HG02870 (cell line): ENCODE measurements at regions not wholly inside any gene's neighbourhood (a gene's known extent, or its start where the extent isn't known, plus 50 kb on each side); places are given as distances from the start of the nearest gene placed in this dataset.

Experiments
- ATAC-seq: cut with Tn5 transposase; IDR thresholded peaks from one replicate; pipeline ENCODE4 v1.9.1; 2021; ENCODE audit warnings: mild to moderate bottlenecking, moderate library complexity; ENCODE audit not compliant: unreplicated experiment

DNA sequence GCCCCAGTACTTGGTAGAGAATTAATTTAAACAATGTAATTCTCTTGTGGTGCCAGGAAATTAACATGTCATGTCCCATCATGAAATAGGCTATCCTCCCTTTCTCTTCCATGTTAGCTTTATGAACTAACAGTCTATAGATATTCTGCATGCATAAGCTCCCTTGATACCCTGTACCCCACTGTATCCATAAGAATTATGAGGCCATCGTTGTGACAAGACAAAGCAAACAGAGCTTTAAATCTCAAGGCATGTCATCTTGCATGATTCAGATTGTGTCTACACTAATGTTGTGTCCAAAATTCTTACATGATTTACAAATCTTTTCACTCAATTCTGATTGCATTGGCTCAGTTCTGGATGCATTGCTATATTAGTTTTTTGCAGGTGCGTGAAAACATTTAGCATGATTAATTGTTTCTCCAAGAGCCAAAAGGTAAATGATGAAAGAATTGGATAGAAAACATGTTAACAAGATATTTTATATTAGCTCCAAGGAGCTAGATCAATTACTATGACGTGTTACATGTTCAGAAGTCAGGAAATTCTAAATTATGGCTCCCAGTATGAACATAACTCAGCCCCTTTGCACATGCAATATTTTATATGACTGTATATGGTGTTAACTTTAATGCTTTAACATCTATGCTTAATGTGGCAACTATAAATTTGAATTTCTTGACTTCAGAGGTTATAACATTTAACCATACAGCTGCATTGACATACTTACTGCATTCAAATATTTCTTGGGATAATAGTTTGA lies 620.3 kb downstream of the SLC4A3 start:
- ATAC-seq: no peak

DNA sequence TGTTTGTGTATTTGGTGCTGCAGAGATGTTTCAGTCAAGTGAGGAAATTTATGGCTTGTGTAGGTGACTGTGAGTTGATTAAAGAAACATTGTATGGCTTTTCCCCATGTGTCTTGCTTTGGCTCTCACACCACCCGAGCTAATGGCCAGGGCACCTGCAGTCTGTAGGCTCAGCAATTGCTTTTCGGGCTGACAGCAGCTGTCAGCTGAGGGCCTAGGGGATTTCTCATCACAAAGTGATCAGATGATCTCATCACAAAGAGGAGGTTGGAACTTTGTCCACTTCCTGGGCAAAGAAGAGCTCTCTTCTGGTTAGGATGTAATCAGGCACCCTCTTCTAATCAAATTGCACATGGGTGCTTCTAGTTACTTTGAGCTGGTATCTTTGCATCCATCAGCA lies 632.2 kb downstream of the SLC4A3 start:
- ATAC-seq: no peak

GRCh38 chr2:220263300-220263699 lies 635.9 kb downstream of the SLC4A3 start:
- ATAC-seq: no peak

- ATAC-seq: no peak
Measured at GRCh38 chr2:220269367-220269766, 641.9 kb downstream of the SLC4A3 start.

- no peak for ATAC-seq
Measured at GRCh38 chr2:220270481-220271070, 643.1 kb downstream of the SLC4A3 start.

GRCh38 chr2:220272656-220273055 lies 645.2 kb downstream of the SLC4A3 start:
- no peak for ATAC-seq

DNA sequence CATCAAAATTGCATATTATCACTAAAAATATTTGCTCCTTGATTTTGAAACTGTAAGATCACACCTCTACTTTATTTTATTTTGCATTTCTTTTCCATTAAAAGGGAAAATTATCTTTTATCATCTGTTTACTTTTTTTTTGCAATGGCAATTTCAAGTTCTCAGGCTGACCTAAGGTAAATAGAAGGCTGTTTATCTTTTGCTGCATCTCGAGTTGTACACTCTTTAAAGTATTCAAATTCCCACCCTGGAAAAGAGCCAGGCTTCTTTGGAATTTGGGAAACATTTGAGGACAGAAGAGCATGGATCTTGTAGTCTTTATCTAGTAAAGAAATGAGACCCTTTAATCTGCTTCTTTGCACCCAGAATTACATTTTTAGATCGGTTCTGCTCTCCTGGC lies 645.7 kb downstream of the SLC4A3 start:
- ATAC-seq: no peak

DNA sequence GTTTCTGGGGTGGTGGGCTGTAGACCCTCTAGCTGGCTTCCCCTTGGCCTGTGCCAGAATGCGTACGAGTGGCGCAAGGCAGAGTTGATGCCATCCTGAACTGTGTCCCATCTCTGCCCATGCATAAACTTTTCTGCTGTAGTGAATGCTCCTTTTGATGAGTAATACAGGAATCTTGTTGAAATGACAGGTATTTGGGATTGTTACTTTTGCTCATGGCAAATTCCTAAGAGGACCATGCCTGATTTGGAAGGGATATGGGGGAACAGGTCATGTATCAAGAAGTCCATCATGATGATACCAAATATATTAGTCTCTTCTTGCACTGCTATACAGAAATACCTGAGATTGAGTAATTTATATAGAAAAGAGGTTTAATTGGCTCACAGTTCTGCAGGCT lies 648.0 kb downstream of the SLC4A3 start:
- no peak for ATAC-seq

DNA sequence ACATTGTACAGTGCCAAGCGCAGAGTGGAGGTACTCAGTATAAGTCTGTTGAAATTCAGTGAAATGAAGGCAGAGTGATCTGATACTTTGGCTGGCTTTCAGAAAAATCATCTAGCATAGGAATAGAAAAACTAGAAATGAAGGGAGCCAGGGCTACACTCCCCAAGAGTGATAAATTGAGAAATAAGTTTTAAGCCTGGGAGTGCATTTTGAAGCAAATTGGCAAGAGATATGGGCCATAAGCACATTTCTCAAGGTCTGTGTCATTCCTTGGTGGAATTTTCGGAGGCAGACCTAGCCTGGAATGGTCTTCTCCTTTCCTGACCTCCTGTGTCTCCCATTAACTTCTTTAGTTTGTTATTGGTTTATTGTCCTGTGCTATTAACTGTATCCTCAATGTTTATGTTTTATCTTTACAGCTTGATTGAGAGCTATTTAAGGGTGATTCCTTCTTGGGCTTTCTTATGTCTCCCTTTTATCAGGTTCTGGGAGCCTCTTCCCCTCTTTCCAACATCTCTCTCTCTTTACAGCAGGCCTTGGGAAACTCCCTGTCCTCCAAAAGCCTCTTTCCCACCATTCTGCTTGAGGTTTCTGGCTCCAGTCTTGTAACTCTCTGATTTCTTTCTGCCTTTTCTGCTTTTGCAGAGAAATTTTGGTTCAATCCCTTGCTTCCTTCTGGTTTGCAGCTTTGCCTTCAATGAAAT lies 649.5 kb downstream of the SLC4A3 start:
- no peak for ATAC-seq

DNA sequence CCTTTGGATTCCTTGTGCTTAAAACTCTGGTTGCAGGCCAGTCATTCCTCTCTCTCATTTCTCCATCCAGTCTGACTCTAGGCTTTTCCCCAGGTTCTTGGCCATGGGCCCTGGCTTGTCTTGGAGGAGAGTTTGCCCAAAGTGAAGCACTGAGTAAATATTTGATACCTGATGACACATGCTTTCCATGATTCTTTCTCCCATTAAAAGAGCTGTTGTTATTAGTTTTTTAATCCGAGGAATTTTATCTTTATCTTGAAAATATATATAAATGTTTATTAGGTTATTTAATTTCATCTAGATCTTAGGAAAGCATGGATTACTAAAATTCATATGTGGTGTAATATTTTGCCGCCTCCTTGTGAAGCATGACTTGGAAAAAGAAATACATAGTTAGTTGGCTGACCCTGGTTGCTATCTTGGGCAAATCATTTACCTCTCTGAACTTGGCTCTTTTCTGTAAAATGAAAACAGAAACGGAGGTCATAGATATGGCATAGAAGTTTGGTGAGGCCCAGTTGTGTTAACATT lies 650.1 kb downstream of the SLC4A3 start:
- ATAC-seq: no peak

- ATAC-seq: no peak
Measured at GRCh38 chr2:220278022-220278421, 650.6 kb downstream of the SLC4A3 start.

DNA sequence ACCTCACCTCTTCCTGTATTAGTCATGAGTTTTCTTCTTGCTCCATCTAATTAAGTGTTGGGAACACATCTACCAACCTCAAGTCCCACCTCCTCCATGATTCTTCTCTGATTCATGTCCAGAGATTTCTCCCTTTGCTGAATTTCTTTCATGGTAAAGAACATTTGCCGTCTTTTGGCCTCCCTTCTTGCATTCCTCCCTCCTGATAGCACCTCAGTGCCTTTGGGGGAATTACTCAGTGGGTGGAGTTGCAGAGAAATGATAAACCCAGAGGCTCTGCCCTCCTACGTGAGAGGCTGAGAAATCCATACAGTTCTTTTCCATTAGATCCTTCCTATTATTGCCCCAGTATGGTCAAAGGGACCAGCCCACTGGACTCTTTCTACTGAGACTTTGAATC lies 651.9 kb downstream of the SLC4A3 start:
- no peak for ATAC-seq

GRCh38 chr2:220279840-220280239 lies 652.4 kb downstream of the SLC4A3 start:
- ATAC-seq: no peak

- no peak for ATAC-seq
Measured at GRCh38 chr2:220280736-220281135, 653.3 kb downstream of the SLC4A3 start.

DNA sequence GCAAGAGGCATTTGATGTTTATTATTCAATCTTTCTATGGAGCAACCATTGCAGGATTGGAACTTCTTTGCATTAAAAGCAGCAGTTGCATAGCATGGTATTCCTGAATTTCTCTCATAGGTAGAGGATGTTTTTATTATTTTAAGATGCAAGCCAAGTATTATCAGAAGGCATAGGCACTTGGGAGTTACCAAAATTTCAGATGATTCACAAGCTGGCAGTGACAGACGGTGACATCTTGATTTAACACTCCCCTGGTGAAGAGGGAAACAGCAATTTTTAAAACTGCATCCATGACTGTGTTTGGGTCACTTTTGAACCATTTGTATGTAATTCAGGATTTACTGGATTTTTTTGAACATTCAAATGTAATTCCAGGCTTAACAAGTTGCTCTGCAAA lies 654.3 kb downstream of the SLC4A3 start:
- no peak for ATAC-seq

- no peak for ATAC-seq
Measured at GRCh38 chr2:220282236-220282635, 654.8 kb downstream of the SLC4A3 start.

GRCh38 chr2:220293966-220294365 lies 666.5 kb downstream of the SLC4A3 start:
- ATAC-seq: no peak

- ATAC-seq: no peak
Measured at GRCh38 chr2:220296174-220296573, 668.7 kb downstream of the SLC4A3 start.

- no peak for ATAC-seq
Measured at GRCh38 chr2:220297093-220297492, 669.7 kb downstream of the SLC4A3 start.

GRCh38 chr2:220300806-220301205 lies 673.4 kb downstream of the SLC4A3 start:
- no peak for ATAC-seq

DNA sequence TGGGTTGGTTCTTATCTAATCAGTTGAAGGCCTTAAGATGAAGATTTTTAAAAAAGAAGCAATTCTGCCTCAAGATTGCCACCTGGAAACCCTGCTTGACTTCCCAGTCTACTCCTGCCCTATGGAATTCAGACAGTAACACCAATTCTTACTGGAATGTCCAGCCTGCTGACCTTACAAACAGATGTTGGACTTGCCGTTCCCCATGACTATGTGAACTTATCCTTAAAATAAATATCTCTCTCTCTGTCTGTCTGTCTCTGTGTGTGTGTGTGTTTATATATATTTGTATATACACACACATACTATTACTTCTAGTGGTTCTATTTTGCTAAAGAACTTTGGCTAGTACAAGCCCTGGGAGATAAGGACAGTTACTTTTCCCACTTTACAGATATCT lies 675.3 kb downstream of the SLC4A3 start:
- ATAC-seq: no peak

GRCh38 chr2:220309215-220309614 lies 681.8 kb downstream of the SLC4A3 start:
- ATAC-seq: no peak
